ENCODE measurements at regions not wholly inside any gene's neighbourhood (a gene's known extent, or its start where the extent isn't known, plus 50 kb on each side); places are given as distances from the start of the nearest gene placed in this dataset.

DNA sequence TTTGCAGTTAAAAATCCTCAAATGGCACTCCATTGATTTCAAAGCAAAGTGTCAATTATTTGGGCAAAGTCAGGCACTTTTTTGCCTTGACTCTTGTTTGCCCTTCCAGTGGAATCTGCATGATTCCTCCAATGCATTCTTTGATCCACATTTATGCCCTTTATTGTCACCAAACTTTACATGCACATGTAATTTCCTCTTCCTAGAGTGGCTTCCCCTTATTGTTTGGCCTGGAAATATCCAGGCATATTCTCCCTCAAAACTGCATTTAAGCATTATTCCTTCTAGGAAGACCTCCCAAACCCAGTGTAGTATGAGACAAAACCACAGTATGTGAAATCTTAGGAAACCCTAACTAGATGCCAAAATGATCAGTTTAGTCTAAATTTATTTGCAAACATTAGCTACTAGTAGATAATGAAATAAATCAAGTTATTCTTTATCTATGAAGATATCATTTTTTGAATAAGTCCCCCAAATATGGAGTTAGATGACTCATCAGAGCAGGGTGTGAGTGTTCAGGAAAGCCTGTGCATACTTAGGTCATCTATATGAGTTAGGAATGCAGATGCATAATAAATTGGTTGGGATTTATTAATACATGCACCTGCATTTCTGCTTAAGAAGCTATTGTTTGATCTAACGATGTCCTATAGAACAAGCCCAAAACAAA, 433.3 kb upstream of the TCF4 start:
- WGBS, 4 donors = 64 to 79% (median 72%) methylated on average over 1 of the region's 1 CpG
- intact Hi-C loops (cut with DNase I) = loop anchor here in 1 of 10 donors (10.0 kb wide), 1 partner anchor 74 kb away; no protein-coding TSS in a partner anchor
- no peak for ATAC-seq

DNA sequence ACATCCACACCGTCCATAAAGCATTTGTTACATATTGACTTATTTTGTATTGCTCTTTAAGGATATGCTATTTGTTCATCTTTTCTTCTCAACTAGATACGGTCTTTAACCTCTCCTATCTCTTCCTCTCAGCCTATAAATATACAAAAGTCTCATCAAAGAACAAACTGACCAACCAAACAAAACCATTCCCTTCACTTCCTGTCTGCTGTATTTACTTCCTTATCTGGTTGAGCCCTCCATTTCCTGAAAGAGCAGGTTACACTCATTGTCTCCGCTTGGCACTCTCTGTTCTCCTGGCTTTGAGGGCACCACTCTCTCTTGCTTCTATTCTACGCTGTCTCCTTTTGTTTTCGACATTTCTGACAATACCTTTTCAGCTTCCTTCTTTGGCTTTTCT, 431.9 kb upstream of the TCF4 start:
- Histone ChIP-seq H3K9me3 (no peaks in the 10 kb centered on the region), H3K27ac (no peak overlapping the region), H3K36me3 (no peaks in the 10 kb centered on the region), H3K4me3 (no peak overlapping the region), H3K27me3 (no peaks in the 10 kb centered on the region), H3K4me1 (peaks cover 0 to 10% (median 0%) of the 10 kb centered on the region in 12 donors)
- ATAC-seq (no peak), DNase-seq (no peak)
- intact Hi-C loops (cut with DNase I) = loop anchor here in 1 of 10 donors (10.0 kb wide), 2 partner anchors 55 to 75 kb away; no protein-coding TSS in a partner anchor
- 77 to 83% (median 82%) methylated on average over 5 of the region's 5 CpGs for WGBS, 4 donors
- TF ChIP-seq, protein P1, sequence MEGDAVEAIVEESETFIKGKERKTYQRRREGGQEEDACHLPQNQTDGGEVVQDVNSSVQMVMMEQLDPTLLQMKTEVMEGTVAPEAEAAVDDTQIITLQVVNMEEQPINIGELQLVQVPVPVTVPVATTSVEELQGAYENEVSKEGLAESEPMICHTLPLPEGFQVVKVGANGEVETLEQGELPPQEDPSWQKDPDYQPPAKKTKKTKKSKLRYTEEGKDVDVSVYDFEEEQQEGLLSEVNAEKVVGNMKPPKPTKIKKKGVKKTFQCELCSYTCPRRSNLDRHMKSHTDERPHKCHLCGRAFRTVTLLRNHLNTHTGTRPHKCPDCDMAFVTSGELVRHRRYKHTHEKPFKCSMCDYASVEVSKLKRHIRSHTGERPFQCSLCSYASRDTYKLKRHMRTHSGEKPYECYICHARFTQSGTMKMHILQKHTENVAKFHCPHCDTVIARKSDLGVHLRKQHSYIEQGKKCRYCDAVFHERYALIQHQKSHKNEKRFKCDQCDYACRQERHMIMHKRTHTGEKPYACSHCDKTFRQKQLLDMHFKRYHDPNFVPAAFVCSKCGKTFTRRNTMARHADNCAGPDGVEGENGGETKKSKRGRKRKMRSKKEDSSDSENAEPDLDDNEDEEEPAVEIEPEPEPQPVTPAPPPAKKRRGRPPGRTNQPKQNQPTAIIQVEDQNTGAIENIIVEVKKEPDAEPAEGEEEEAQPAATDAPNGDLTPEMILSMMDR (IDR thresholded peaks at IDR 0.05) = no peak
- TF ChIP-seq POLR2A (IDR thresholded peaks at IDR 0.05) = no peak

More for the DNA sequence above, 433.3 kb upstream of the TCF4 start:
- no peak overlapping the region for H3K4me3 ChIP-seq
- no peaks in the 10 kb centered on the region for H3K9me3 ChIP-seq
- no peak for TF ChIP-seq POLR2A (IDR thresholded peaks at IDR 0.05)
- TF ChIP-seq, protein P1 (IDR thresholded peaks at IDR 0.05) = no peak
- H3K27me3 ChIP-seq = no peaks in the 10 kb centered on the region
- peak overlapping the region in 1 of 12 donors; percentile 18 for H3K27ac ChIP-seq
- DNase-seq = no peak
- peaks cover 0 to 14% (median 2%) of the 10 kb centered on the region in 12 donors for H3K4me1 ChIP-seq
- H3K36me3 ChIP-seq = no peaks in the 10 kb centered on the region

DNA sequence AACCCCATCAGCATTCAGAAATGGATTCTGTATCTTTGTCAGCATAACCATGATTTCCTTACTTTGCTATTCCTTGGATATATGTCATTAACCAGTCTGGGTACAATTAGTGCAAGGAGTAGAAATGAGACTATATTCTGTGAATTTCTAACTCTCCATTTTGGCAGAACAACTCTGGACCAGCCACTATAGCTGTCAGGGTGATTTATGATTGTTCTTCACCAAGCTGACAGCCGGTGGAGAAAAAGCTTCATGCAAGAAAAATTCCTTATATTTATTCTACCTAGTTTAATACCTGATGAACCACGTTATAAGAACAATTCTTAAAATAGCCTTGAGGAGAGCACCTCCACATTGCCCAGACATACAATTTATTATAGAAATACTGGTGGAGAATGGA, 431.2 kb upstream of the TCF4 start:
- H3K4me3 ChIP-seq = no peak overlapping the region
- intact Hi-C loops (cut with DNase I) = loop anchor here in 1 of 10 donors (10.0 kb wide), 1 partner anchor 54 kb away; no protein-coding TSS in a partner anchor
- peaks cover 0 to 5% (median 0%) of the 10 kb centered on the region in 12 donors for H3K9me3 ChIP-seq
- WGBS, 4 donors = 71 to 92% (median 82%) methylated on average over 2 of the region's 2 CpGs
- no peak for DNase-seq
- H3K36me3 ChIP-seq = no peaks in the 10 kb centered on the region
- no peak for ATAC-seq
- no peak for TF ChIP-seq POLR2A (IDR thresholded peaks at IDR 0.05)
- TF ChIP-seq, protein P1 (IDR thresholded peaks at IDR 0.05) = no peak
- H3K27ac ChIP-seq = no peak overlapping the region
- H3K27me3 ChIP-seq = no peaks in the 10 kb centered on the region
- peaks cover 0 to 10% (median 0%) of the 10 kb centered on the region in 12 donors for H3K4me1 ChIP-seq

DNA sequence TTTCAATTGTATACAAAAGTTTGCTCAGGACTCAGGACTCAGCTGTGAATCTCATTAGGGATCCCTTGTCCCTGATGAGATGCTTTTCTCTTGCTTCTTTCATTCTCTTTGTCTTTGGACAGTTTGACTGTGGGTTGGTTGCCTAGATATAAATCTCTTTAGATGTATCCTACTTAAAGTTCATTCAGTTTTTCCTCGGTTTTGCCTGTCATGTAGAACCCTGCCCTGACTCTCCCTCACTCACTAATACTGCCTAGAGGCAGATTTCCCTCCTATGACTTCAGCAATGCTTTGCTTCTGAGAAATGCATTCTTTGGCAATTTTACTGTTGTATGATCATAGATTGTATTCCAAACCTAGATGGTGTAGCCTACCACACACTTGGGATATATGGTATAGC, 421.4 kb upstream of the TCF4 start:
- intact Hi-C loops (cut with DNase I) = no loop called here
- ATAC-seq (no peak), DNase-seq (no peak)
- TF ChIP-seq, protein P1 (IDR thresholded peaks at IDR 0.05) = no peak
- TF ChIP-seq POLR2A (IDR thresholded peaks at IDR 0.05) = no peak
- H3K4me1 ChIP-seq = no peaks in the 10 kb centered on the region
- peaks cover 0 to 21% (median 7%) of the 10 kb centered on the region in 12 donors for H3K9me3 ChIP-seq
- 60 to 76% (median 74%) methylated on average over 1 of the region's 1 CpG for WGBS, 4 donors
- H3K27ac ChIP-seq = no peak overlapping the region
- no peaks in the 10 kb centered on the region for H3K27me3 ChIP-seq
- H3K4me3 ChIP-seq = no peak overlapping the region
- no peaks in the 10 kb centered on the region for H3K36me3 ChIP-seq
